ENCODE measurements at regions not wholly inside any gene's neighbourhood (a gene's known extent, or its start where the extent isn't known, plus 50 kb on each side); places are given as distances from the start of the nearest gene placed in this dataset.

DNA sequence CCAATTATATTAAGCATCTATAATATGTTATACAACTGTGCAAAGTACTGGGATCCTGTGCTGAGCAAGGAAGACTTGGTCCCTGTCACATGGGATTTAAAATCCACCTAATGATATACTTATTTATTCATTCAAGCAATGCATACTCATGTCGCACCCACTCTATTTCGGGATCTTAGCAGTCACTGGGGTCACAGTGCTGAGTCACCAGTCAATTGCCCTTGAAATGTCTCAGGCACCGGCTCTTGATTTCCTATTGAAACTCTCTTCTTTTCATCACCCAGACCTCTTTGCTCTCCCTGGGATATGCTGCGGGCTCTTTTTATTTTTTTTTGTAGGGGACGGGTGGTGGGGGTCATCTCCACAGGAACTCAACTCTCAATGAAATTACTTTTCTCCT, 194.5 kb upstream of the GAP43 start:
- TF ChIP-seq ZNF350 (CRISPR knock-in tag; IDR thresholded peaks at IDR 0.05; ENCODE audit: borderline replicate concordance, low read depth) (no peak), ZNF333 (CRISPR knock-in tag; IDR thresholded peaks at IDR 0.05; ENCODE audit: borderline replicate concordance) (no peak), HNRNPL (IDR thresholded peaks at IDR 0.05; ENCODE audit: low read depth, low read length) (no peak)
- TF ChIP-seq, protein P1, sequence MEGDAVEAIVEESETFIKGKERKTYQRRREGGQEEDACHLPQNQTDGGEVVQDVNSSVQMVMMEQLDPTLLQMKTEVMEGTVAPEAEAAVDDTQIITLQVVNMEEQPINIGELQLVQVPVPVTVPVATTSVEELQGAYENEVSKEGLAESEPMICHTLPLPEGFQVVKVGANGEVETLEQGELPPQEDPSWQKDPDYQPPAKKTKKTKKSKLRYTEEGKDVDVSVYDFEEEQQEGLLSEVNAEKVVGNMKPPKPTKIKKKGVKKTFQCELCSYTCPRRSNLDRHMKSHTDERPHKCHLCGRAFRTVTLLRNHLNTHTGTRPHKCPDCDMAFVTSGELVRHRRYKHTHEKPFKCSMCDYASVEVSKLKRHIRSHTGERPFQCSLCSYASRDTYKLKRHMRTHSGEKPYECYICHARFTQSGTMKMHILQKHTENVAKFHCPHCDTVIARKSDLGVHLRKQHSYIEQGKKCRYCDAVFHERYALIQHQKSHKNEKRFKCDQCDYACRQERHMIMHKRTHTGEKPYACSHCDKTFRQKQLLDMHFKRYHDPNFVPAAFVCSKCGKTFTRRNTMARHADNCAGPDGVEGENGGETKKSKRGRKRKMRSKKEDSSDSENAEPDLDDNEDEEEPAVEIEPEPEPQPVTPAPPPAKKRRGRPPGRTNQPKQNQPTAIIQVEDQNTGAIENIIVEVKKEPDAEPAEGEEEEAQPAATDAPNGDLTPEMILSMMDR (CRISPR knock-in tag; IDR thresholded peaks at IDR 0.05), result no peak
- TF ChIP-seq, protein P2, sequence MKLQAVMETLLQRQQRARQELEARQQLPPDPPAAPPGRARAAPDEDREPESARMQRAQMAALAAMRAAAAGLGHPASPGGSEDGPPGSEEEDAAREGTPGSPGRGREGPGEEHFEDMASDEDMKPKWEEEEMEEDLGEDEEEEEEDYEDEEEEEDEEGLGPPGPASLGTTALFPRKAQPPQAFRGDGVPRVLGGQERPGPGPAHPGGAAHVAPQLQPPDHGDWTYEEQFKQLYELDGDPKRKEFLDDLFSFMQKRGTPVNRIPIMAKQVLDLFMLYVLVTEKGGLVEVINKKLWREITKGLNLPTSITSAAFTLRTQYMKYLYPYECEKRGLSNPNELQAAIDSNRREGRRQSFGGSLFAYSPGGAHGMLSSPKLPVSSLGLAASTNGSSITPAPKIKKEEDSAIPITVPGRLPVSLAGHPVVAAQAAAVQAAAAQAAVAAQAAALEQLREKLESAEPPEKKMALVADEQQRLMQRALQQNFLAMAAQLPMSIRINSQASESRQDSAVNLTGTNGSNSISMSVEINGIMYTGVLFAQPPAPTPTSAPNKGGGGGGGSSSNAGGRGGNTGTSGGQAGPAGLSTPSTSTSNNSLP (IDR thresholded peaks at IDR 0.05; ENCODE audit: low read depth, low read length), result no peak
- TF ChIP-seq, protein P3, sequence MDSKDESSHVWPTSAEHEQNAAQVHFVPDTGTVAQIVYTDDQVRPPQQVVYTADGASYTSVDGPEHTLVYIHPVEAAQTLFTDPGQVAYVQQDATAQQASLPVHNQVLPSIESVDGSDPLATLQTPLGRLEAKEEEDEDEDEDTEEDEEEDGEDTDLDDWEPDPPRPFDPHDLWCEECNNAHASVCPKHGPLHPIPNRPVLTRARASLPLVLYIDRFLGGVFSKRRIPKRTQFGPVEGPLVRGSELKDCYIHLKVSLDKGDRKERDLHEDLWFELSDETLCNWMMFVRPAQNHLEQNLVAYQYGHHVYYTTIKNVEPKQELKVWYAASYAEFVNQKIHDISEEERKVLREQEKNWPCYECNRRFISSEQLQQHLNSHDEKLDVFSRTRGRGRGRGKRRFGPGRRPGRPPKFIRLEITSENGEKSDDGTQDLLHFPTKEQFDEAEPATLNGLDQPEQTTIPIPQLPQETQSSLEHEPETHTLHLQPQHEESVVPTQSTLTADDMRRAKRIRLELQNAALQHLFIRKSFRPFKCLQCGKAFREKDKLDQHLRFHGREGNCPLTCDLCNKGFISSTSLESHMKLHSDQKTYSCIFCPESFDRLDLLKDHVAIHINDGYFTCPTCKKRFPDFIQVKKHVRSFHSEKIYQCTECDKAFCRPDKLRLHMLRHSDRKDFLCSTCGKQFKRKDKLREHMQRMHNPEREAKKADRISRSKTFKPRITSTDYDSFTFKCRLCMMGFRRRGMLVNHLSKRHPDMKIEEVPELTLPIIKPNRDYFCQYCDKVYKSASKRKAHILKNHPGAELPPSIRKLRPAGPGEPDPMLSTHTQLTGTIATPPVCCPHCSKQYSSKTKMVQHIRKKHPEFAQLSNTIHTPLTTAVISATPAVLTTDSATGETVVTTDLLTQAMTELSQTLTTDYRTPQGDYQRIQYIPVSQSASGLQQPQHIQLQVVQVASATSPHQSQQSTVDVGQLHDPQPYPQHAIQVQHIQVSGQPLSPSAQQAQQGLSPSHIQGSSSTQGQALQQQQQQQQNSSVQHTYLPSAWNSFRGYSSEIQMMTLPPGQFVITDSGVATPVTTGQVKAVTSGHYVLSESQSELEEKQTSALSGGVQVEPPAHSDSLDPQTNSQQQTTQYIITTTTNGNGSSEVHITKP (CRISPR knock-in tag; IDR thresholded peaks at IDR 0.05; ENCODE audit: low read depth), result no peak

Measured in HepG2 (cell line).